ENCODE measurements at regions not wholly inside any gene's neighbourhood (a gene's known extent, or its start where the extent isn't known, plus 50 kb on each side); places are given as distances from the start of the nearest gene placed in this dataset.

DNA sequence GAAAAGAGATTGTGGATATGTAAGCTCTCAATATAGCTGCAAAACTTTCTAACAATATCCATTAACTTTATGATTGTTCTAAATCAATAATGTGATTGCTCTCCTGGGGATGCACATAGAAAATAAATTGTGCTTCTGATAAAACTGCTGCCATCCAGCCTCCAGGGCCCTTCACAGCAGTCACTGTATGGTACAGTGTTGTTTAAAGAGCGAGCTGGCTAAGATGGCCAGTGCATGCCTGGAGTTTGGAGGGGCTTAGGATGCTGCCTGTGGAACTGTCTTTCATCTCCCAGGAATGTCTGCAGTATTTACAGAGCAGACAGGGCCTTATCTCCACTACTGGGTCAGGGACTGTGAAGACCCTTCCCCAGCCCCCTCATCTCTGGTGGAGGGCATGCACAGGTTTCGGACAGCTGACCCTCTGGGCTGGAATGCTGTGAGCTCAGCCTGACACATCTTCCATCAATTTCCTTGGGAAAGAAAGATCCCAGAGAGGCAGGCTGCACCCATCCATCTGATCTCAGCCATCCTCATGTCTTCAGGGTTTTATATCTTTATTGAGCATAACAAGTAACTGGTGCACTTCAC lies 137.0 kb downstream of the PLPP3 start:
- no peak for DNase-seq (ENCODE audit: low read depth, low spot score)

DNA sequence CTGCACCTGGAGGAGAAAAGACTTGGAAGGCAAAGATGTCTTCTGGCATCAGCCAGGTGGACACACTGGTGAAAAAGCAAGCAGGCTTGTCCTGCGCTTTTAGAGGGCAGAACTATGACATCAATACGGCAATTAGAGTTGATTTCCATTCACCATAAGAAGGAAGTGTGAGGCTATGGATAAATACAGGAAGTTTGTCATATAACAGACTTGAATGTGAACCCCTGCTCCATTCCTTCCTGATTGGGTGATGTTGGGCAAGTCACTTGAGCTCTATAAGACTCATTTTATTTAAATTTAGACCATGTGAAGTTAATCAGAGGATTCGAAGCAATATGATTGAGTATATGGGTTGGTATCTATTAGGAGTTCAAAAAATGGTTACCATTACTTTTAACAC lies 137.8 kb downstream of the PLPP3 start:
- no peak for DNase-seq (ENCODE audit: low read depth, low spot score)

DNA sequence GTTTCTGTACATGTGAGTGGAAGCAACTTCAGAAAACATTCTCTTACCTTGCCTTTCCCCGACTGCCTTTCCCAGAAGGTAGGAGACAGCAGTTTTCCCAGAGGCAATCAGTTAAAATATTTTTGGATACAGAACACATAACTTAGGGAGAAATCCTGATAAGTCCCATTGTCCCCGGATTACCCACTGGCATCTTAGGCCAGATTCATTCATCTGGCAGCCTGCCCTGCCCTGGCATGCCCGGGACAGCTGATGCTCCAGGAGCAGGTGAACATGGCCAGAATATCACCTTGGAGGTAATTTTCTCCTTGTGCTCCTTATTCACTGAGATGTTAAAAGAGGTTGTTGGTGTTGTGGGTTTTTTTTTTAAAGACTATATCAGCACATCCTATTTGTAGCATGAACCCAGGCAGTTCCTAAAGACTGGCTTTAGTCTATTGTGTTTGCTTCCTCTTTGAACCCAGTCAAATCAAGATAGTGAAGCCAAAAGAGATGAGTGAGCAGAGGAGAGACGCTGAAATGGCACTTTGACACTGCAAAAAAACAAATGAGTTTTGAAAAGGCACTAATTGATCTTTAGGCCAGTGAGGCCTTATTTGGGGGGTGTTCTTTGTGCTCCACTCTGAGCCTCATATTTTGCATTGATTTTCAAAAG lies 139.6 kb downstream of the PLPP3 start:
- no peak for DNase-seq (ENCODE audit: low read depth, low spot score)

DNA sequence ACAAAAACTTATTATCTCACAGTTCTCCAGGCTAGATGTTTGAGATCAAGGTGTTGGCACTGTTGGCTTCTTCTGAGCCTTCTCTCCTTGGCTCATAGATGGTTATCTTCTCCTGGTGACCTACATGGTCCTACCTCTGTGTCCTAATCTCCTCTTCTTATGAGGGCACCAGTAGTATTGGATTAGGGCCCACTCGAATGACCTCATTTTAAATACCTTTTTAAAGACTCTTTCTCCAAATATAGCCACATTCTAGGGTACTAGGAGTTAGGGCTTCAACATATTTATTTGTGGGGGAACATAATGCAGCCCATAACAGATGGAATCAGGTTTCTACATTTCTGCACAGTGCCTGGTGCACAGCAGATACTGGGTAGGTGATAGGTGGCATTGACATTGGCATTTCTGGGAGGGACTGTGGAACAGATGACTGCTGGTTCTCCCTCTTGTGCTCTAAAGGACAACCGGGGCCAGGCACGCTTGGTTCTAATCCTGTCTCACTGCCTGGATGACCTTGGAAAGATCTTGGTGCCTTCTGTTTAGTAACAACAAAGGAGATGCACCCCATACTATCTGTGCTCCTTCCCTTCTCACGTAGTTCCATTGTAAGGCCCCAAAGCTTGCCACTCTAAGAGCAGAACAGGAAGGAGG lies 140.3 kb downstream of the PLPP3 start:
- no peak for DNase-seq (ENCODE audit: low read depth, low spot score)

DNA sequence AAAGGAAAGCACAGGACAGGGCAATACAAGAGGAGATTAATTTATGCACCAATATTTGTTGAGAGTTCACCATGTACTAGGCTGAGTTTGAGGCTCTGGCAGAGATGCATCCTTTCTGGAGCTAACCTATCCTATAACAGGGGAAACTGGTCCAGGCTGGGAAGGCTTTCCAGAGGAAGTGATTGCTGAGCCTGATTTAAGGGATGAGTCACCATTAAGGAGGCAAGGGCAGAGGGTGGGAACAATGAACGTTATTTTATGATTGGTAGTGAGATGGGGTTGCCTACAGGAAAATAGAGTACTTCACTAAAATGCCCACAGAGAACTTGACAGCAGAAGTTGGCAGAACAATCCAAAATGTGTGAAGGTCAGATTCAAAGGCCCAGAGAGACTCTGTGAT lies 141.4 kb downstream of the PLPP3 start:
- no peak for DNase-seq (ENCODE audit: low read depth, low spot score)

DNA sequence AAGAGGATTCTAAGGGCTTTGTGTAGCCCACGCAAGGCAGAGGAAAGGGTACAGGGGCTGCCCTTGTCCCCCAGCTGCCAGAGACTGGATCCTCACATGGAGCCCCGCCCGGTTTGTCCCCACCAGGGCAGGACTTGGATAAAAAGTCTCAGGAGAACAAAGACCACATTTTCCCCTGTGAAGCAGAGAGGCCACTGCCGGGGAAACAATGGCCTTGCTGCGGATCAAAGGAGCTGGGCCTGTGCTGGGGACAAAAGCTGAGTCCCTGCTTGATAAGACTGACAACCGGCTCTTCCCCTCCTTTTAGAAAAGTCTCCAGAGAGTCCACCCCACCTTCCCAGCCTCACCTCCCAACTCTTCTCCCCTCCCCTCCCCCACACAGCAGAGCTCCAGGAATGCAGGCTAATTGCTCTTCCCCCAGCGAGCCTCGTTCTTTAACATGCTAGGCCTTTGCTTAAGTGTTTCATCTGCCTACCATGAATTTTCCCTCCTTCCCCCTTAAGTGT lies 142.4 kb downstream of the PLPP3 start:
- peak; percentile 22 for DNase-seq (ENCODE audit: low read depth, low spot score)

DNA sequence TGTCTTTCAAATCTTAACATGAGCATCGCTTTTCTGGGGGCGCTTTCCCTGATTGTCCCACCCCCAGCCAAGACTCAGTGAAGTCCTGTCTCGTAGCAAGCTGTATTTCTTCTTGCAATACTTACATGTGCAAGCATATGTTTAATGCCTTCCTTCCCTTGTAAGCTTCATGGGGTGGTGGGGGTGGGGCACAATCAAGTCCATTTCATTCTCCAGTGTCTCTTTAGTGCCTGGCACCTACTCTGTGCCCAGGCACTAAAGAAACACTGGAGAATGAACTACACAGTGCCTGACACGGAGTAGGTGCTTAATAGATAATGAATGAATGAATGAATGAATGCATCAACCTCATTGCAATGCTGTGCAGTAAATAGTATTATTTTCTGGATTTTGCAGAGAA lies 143.1 kb downstream of the PLPP3 start:
- no peak for DNase-seq (ENCODE audit: low read depth, low spot score)

DNA sequence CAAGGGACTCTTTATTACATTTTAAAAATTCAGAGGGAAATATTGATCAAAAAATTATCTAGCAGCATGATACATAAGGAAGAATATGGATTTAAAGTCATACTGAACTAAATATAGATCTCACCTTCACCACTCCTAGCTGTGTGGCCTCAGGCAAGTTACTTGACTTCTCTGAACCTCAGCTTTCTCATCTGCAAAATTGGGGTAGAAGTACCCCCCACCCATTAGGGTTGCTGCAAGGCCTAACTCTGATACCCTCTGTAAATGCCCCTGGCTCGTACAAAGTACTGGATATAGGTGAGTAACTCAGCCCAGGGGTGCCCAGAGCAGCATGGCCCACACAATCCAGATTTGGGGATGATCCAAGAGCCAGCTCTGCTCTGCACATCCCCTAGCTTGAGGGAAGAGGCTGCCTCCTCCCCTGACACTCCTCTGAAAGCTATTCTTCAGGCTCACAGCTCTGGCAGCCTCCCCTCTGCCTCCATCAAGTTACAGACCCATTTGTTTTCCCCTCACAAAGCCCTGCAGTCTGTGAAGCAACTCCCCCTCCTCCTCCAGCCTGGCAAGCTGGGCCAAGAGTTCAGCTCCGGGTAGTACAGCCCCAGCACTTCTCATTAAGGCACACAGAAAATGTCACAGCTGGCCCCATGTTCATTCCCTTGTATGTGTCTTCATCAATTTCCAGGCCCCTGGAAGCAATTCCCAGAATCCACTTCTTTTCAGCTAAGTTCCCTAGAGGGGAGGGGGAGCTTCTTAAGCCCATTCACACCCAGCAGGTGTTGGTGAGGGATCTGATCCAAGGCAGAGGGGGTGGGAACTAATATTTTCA lies 143.7 kb downstream of the PLPP3 start:
- no peak for DNase-seq (ENCODE audit: low read depth, low spot score)

DNA sequence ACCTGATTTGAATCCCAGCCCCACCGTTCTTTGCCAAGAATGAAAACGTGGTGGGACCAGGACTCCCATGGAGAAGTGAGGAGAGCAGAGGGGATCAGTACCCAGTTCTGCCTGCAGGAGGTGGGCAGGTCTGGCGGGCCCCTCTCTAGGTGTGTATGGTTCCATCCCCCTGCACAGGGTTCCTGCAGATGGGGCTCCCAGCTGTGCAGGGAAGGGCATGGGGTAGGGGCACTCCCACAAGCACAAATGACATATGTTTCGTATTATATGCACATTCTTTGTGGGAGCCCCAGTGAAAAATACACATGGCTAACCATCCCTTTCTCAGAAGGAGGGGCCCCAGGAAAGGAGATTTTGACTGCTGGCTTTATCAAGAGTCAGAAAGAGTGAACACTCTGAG lies 144.6 kb downstream of the PLPP3 start:
- no peak for DNase-seq (ENCODE audit: low read depth, low spot score)

DNA sequence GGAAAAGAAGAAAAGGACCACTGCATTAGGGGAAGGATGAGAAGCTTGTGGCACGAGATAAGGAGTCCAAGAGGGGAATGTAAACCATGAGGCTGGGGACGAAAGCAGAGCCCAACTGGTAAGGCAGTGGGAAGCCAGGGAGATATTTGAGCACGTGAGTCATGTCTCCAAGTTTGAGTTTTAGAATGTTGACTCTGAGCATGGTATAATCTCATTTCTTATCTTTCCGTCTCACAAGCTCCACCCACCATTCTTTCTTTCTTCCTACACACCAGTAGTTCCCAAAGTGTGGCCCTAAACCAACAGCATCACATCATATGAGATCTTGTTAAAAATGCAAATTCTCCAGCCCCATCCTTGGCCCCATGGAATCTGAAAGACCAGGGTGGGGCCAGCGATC lies 145.3 kb downstream of the PLPP3 start:
- DNase-seq (ENCODE audit: low read depth, low spot score), result no peak

DNA sequence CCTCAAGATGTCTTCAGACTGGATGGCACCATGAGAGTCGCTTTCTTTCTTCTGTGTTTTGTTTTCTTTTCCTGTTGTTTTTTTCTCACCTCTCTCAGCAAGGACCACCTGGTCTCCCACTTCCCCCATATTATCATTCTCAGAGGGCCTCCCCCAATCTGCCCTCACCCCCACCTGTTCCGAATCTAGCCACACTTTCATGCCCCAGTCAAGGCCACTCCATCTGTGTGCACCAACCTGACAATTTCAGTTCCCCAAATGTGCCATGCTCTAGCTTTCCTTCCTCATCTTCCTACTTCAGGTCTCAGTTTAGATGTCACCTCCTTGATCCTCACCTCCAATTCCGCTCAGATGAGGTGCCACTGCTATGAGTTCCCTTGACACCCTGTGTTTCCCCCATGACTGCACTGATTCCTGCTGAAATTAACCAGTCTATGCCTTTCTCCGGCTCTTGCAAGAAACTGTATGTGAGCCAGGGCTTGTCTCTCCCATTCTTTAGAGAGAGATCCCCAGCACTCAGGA lies 146.2 kb downstream of the PLPP3 start:
- no peak for DNase-seq (ENCODE audit: low read depth, low spot score)

DNA sequence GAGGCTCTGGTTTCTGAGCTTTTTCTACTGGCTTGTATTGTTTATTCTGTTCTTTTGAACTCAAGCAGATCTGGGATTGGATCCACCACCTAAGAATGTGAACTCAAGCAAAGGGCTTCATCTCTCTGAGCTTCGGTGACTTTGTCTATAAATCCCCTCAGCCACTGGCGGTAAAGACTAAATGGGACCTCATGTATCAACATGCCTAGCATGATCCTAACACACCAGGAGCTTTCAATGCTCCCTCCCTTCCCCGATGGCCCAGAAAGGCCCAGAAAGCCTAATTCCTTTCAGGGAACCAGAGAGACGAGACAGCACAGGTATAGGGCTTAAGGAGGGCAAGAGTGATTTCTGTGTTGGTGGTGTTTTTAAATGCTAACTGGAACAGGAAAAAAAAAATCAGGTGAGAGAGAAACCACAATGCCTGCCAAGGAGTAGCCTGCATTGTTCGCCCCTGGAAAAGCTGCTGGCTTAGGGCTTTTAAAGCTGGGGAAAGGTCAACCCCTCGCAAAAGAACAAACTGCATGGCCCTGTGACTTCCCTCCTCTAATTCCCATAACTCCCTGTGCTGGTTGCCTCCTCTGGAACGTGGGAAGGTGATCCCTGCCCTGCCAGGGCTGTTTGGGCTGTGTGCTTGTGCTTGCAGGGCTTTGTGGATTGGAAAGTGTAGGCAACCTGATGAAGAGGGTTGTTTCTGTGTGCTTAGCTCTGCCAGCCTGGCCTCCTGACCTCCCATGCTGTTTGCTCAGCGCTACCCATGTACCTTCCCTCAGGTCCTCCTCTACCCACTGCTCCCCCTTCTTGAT lies 147.0 kb downstream of the PLPP3 start:
- no peak for DNase-seq (ENCODE audit: low read depth, low spot score)

DNA sequence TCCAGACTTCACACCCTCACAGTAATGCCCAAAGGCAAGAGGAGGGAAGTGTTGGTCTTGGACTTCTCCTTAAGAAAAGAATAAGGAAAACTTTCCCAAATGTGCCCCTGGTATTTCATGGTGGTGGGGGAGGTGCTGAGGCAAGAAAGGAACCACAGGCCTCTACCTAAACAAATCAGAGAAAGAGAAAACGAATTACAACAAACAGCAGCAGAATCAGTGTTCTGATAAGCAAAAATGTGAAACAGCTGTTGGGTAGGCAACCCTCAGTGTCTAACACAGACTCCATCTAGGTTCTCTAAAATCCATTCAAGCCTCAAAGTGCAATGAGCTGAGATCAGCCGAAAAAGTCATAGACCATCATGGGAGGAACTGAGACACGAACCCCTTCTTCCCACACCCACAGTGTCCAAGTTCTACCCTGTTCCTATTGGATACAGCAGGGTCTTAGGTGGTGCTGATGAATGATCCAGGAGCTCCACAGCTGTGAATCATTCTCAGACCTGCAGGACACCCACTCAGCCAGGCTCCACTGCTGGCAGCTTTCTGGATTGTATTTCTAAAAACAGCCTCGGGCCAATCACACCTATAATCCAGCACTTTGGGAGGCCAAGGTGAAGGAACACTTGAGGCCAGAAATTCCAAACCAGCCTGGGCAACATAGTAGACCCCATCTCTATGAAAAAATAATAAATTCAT lies 149.1 kb downstream of the PLPP3 start:
- no peak for DNase-seq (ENCODE audit: low read depth, low spot score)

DNA sequence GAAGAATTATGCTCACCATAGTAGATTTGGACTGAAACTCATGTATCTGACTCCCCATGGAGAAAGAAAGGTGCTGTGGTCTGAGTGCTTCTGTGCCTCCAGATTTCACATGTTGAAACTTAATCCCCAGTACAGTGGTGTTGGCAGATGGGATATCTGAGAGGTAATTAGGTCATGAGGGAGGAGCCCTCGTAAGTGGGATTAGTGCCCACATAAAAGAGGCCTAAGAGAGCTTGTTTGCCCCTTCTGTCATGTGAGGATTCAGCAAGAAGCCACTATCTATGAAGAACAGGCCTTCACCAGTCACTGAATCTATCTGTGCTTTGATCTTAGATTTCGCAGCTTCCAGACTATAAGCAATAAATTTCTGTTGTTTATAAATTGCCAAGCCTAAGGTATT lies 150.1 kb downstream of the PLPP3 start:
- DNase-seq (ENCODE audit: low read depth, low spot score), result no peak

DNA sequence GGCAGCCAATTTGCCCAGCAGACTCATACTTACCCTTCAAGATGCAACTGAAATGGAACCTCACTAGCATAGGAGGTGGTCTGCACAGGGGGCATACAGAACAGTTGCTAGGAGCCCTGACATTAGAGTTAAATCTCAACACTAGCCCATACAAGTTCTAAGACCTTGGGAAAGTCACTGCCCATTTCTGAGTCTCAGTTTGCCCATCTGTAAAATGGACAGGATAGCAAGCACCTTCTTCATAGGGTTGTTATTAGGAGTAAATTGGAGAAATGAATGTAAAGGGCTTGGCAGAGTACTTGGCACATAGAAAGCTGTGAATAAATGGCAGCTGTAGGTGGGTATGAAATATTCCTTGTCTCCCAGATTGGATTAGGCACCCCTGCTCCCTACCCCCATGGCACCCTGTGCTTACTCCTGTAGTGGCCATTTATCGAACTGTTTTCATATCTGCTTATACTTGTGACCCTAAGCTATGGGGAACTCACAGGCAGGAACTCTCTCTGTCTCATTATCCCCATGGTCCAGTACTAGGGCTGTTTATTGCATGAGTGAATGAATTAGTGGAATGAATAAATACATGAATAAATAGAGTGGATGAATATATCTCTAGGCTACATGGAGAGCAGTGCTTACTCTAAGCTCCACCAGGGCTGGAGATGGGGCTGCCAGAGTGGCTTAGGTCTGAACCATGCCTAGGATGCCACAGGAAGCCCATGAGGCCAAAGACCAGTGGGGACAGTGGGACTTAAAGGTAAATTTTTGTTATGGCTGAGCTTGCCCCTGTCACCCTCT lies 152.6 kb downstream of the PLPP3 start:
- DNase-seq (ENCODE audit: low read depth, low spot score), result no peak

DNA sequence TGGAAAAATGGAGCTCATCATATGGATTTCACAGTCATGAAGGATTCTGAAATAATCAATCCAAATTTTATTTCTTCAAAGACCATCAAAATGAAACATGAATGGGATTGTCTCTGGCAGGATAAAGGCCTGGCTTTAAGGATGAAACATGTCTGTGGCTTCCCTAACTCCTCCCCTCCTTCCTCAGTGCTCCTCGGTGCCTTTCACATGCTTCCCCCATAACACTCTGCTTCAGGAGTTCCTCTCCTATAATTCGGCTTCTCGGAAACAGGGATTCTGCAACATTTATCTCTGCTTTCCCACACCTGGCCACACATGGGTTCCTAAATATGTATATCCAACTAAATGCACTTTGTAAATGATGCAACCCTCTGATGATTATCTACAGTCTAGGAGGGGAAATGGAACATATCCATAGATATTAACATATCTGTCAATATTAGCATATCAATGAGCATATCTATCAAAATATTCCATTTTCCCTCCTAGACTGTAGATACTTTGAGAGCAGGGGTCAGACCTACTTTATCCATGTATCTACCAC lies 153.8 kb downstream of the PLPP3 start:
- no peak for DNase-seq (ENCODE audit: low read depth, low spot score)

DNA sequence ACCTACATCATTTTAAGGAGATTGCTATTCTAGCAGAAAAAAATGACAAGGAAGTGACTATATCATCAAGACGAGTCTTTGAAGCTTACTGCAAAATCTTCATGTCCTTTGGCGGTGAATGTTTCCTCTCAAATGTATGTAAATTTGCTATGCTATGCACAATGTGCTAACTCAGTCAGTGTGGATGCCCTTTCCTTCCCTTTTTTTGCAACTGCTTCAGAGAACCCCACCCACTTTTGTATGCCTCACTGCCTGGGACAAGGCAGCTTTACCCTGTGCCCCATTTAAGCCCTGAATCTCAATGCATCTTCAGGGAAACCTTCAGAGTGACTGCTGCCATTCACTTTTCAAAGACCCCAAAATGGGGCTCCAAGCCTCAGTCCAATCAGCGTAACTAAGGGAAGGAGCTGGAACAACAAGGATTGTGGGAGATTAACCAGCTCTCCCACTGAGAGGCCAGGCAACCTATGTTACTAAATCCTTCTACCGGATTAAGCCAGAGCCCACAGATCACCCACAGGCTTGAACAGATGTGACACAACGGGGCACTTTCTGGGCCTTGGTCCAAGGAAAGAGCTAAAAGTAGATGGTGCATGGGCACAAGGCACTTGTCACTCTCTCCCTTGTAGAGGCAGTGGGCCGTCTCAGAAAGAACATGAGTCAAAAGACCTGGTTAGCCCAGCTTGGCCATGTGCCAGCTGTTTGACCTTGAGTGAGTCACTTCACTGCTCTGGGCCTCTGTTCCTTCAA lies 154.4 kb downstream of the PLPP3 start:
- peak; percentile 74 for DNase-seq (ENCODE audit: low read depth, low spot score)

DNA sequence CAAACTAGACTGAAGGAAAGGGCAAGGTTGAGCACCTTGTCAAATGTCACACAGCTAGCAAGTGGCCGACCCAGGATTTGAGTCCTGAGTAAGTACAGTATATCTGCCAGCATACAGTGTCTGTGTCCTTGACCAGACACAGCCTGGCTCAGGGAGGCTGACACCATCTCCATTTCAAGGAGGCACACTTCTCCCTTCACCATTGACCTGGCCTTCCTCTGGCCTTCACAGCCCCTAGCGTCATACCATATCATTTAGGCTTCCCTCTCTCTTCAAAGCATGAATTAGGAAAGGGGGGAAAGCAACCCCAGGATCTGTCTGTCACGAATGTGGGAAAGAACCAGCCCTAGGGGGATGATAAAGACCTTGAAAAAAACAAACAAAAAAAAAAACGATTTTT lies 155.6 kb downstream of the PLPP3 start:
- no peak for DNase-seq (ENCODE audit: low read depth, low spot score)

DNA sequence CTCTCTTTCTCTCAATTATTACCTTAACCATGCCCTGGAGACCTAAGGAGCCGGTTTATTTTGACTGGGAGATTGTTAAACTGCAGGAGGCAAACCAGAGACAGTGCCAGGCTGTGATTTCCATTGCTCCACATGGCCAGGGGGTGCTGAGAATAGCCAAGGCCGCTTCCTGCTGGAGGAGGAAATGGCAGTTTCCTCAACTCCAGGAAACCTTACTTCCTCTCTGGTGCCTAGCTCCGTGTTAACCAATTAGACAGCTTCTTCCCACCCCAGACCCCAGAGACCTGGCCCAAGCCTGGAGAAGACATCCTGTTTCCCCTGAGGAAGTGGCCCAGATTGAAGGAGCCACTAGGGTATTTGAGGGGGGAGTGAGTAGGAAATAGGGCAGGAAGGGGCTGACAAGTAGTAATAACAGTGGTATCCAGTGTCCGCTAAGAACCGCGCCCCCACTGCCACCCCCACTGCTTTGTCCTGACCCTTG lies 161.2 kb downstream of the PLPP3 start:
- DNase-seq (ENCODE audit: low read depth, low spot score), result no peak

Measured in astrocyte of the hippocampus (primary cell).